ENCODE measurements at regions not wholly inside any gene's neighbourhood (a gene's known extent, or its start where the extent isn't known, plus 50 kb on each side); places are given as distances from the start of the nearest gene placed in this dataset.

DNA sequence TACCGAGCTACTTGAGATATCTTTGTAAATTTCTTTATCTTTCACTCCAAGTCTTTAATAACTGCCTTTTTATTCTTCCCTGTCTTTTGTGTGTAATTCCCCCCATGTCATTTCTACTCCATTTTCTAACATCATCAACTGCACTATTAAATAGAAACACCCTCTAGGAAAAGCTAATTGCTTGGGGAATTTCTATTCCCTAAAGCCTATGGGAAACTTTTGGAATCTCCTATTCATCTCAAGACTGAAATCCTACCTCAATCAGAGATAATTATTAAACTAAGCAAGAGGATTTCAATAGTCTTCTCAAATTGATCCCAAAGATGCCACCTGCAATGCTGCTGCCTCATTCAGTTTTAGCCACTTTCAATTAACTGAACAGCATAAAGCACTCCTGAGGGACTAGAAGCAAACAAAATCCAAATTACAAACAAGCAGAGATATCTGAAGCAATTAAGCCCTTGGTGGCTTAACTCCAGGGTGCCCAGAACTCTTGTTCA is 598.7 kb downstream of the IGSF11 start:
- no peaks in the 10 kb centered on the region for H3K36me3 Mint-ChIP-seq
- H3K27me3 Mint-ChIP-seq: no peaks in the 10 kb centered on the region
- no peak overlapping the region for H3K27ac Mint-ChIP-seq
- H3K4me3 Mint-ChIP-seq: no peak overlapping the region
- no peaks in the 10 kb centered on the region for H3K4me1 Mint-ChIP-seq
- H3K9me3 Mint-ChIP-seq: no peaks in the 10 kb centered on the region

DNA sequence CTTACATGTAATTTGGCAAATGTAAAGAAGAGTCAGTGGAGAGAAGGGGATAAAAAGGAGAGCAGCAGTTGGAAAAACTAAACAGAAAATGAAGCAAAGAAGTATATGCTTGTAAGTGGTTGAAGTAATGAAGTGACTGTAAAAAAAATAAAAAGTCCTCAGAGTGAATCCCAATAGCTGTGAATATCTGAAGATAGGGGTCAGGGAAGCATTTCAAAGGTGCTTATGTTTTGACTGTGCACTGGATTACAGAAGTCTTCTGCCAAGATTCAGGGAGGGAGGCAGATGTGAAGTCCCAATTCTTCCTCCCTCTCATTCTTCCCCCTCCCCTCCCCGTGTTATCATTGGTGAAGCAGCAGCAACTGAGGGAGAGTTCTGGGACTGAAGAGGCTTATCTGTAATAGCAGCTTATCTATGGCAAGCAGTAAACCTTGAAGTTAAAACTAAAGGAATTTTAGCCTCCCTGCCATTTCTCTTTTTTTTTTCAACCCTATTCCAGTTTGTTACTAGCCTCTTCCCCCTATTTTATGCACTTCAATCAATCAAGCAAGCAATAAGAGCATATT is 597.9 kb downstream of the IGSF11 start:
- Mint-ChIP-seq H3K9me3 (no peaks in the 10 kb centered on the region), H3K4me3 (no peak overlapping the region), H3K4me1 (no peaks in the 10 kb centered on the region), H3K36me3 (no peaks in the 10 kb centered on the region), H3K27me3 (no peaks in the 10 kb centered on the region), H3K27ac (peak overlapping the region in 1 of 3 donors; percentile 6)

DNA sequence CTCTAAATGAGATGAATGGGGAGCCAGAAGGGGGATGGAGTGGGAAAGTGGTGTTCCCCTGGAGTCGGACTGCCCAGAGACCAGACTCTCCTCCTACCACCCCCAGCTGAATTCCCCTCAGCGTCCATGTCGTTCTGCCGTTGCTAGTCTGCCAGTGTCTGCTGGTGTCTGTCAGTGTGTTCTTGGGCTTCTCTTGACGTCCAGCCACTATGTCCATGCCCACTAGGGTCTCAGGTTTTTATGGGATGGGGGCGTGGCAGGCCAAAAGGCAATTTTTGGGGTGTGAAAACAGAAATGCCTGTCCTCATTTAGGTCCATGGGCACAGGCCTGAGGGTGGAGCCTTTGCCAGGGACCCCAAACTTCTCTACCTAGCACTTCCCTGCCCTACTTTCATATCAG is 589.6 kb downstream of the IGSF11 start:
- no peaks in the 10 kb centered on the region for H3K4me1 Mint-ChIP-seq
- H3K27me3 Mint-ChIP-seq: no peaks in the 10 kb centered on the region
- H3K4me3 Mint-ChIP-seq: no peak overlapping the region
- H3K9me3 Mint-ChIP-seq: peaks cover 4 to 6% (median 4%) of the 10 kb centered on the region in 3 donors
- H3K36me3 Mint-ChIP-seq: no peaks in the 10 kb centered on the region
- no peak overlapping the region for H3K27ac Mint-ChIP-seq

DNA sequence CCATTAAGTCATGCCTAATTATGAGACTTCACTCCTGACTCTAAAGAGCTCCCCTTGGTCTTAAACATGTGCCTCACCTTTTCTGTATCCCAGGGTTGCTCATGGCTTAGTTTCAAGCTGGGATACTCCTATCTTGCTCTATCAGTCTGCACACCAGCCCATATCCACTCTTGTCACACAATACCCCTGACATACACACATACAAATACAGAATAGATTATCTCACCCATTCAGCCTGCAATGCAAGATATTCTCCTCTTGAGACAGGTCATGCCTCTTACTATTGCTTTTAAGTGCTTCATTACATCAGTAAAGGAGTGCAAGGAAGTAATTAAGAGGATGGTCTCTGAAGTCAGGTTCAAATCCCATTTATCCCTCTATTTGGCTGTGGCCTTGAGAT is 587.3 kb downstream of the IGSF11 start:
- Mint-ChIP-seq H3K27me3 (no peaks in the 10 kb centered on the region), H3K36me3 (no peaks in the 10 kb centered on the region), H3K4me3 (no peak overlapping the region), H3K27ac (no peak overlapping the region), H3K9me3 (peaks cover 2 to 15% (median 4%) of the 10 kb centered on the region in 3 donors), H3K4me1 (no peaks in the 10 kb centered on the region)

DNA sequence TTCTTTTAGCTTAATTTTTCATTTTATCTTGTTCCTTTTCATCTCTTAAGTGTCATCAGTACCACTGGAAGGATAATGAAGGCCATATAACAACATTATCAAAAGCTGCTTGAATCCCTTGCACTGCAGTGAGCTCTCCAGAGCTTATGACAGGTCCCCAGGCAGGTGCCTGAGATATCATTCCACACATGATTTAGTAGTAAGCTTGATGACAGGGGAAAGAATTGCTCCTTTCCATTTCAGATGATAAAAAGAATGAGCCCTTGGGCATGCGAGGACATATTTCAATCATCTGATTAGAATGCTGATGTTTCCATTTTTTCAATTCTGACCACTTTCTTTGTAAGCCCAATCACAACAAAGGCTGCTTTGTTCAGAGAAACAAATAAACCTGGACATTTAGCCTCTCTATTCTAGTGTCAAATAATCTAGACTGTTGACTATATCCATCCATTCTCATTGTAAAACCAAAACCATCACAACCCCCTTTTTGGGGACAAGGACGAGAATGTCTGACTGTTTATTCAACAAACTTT is 567.8 kb downstream of the IGSF11 start:
- no peak overlapping the region for H3K27ac Mint-ChIP-seq
- peaks cover 0 to 2% (median 0%) of the 10 kb centered on the region in 3 donors for H3K4me1 Mint-ChIP-seq
- H3K9me3 Mint-ChIP-seq: peaks cover 0 to 6% (median 3%) of the 10 kb centered on the region in 3 donors
- H3K36me3 Mint-ChIP-seq: no peaks in the 10 kb centered on the region
- no peak overlapping the region for H3K4me3 Mint-ChIP-seq
- H3K27me3 Mint-ChIP-seq: no peaks in the 10 kb centered on the region

DNA sequence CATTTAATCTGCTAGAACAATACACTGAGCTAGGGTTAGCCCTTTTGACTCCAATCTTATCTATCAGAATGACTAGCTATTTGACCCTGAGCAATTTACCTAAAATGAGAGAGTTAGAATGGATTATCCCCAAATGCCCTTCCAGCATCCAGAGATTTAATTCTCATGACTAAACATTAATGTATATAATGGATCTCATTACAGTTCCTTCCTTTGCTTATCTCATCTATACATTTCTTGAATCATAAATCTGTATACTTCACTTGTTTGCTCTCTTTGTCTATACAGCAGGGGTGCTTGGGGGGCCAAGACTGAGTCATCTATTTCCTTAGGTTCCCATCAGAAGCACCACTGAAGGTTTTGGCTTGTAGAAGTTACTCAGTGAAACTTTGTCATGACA is 565.8 kb downstream of the IGSF11 start:
- H3K27me3 Mint-ChIP-seq: no peaks in the 10 kb centered on the region
- H3K9me3 Mint-ChIP-seq: peaks cover 0 to 14% (median 3%) of the 10 kb centered on the region in 3 donors
- H3K4me3 Mint-ChIP-seq: no peak overlapping the region
- no peak overlapping the region for H3K27ac Mint-ChIP-seq
- H3K4me1 Mint-ChIP-seq: peaks cover 0 to 2% (median 0%) of the 10 kb centered on the region in 3 donors
- no peaks in the 10 kb centered on the region for H3K36me3 Mint-ChIP-seq

DNA sequence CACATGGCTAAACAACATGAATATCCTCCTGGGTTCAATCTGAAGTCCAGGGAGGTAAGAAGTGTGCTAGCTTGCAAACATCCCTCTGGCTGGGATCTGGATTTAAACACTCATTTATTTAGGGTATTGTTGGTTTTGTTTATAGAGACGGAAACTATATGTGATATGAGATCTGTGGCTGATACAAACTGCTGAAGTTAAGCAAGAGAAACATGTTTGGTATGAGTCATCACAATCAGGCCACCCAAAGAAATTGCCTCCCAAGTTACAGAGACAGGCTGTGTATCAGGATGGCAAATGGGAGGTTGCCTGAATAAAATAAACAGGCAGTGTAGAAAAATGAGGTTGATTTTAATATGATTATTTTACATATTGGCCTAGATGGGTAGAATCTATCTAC is 562.1 kb downstream of the IGSF11 start:
- Mint-ChIP-seq H3K36me3 (no peaks in the 10 kb centered on the region), H3K4me1 (no peaks in the 10 kb centered on the region), H3K27me3 (no peaks in the 10 kb centered on the region), H3K27ac (no peak overlapping the region), H3K4me3 (no peak overlapping the region), H3K9me3 (peaks cover 0 to 10% (median 4%) of the 10 kb centered on the region in 3 donors)

DNA sequence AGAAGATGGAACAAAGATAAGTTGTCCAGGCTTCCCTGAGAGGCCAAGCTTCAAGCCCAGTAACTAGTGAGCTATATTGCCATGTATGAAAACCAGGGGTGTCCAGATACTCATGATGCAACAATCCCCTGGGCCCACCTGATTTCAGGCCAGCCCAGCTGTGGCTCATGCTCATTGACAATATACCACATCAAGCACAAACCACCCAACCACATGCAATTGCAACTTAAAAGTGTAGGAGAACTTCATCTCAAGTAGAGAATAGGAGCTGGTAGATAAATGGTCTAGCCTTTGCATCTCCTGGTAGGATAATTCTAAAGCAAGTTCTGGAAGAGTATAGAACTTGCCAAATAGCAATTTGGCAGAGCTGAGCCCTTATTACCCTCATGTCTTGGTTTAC is 561.3 kb downstream of the IGSF11 start:
- Mint-ChIP-seq H3K4me1 (no peaks in the 10 kb centered on the region), H3K27me3 (no peaks in the 10 kb centered on the region), H3K27ac (no peak overlapping the region), H3K9me3 (peaks cover 0 to 10% (median 4%) of the 10 kb centered on the region in 3 donors), H3K4me3 (no peak overlapping the region), H3K36me3 (no peaks in the 10 kb centered on the region)

DNA sequence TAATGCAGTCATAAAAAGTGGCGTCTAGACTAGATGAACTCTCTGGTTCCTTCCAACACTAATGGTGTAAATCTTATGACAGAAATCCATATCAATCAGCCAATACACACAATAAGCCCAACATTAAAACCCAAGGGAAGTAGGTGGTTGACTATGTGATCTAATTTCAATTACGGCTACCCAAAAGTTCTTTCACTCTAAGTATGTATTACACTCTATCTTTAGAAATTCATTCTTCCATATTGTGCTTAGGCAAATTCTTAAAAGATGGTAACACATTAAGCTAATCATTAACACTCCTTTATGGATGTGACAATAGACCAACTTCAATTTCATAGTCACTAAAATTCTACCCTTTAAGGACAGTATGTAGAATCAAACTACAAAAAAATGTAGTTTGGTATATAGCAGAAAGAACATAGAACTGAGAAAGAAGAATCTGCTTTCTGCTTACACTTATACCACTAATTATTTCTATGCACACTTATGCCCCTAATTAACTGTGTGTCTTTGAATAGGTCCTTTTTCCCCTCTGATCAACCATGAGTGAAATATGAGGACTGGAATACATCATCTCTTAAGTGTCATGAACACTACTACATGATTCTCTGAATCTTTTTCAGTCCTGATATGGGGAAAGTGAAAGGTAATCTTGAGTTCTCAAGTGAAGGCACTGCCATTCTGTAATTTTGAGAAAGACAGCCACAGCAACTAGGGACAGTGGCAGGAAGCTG is 557.6 kb downstream of the IGSF11 start:
- H3K4me3 Mint-ChIP-seq: no peak overlapping the region
- no peaks in the 10 kb centered on the region for H3K27me3 Mint-ChIP-seq
- no peaks in the 10 kb centered on the region for H3K4me1 Mint-ChIP-seq
- H3K9me3 Mint-ChIP-seq: peaks cover 0 to 10% (median 1%) of the 10 kb centered on the region in 3 donors
- no peaks in the 10 kb centered on the region for H3K36me3 Mint-ChIP-seq
- H3K27ac Mint-ChIP-seq: no peak overlapping the region

DNA sequence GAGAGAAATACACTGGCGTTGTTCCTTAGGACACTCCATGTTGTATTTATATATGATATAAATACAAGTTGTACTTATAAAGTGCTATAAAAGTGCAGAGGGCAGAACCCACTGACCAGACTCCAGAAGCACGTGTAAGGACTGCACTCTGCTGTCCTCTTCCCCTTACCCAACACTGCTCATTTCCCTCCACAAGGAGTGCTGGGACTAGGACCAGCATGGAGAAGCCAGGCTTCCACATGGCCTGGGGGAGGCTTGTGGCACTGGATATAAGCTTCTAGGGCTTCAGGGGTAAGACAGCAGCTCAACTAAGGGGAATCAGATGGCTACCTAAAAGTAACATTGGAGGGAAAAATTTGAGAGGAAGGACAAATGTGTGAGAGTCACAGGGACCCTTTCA is 556.9 kb downstream of the IGSF11 start:
- H3K4me3 Mint-ChIP-seq: no peak overlapping the region
- H3K27me3 Mint-ChIP-seq: no peaks in the 10 kb centered on the region
- H3K9me3 Mint-ChIP-seq: peaks cover 0 to 7% (median 1%) of the 10 kb centered on the region in 3 donors
- no peak overlapping the region for H3K27ac Mint-ChIP-seq
- H3K36me3 Mint-ChIP-seq: no peaks in the 10 kb centered on the region
- no peaks in the 10 kb centered on the region for H3K4me1 Mint-ChIP-seq

DNA sequence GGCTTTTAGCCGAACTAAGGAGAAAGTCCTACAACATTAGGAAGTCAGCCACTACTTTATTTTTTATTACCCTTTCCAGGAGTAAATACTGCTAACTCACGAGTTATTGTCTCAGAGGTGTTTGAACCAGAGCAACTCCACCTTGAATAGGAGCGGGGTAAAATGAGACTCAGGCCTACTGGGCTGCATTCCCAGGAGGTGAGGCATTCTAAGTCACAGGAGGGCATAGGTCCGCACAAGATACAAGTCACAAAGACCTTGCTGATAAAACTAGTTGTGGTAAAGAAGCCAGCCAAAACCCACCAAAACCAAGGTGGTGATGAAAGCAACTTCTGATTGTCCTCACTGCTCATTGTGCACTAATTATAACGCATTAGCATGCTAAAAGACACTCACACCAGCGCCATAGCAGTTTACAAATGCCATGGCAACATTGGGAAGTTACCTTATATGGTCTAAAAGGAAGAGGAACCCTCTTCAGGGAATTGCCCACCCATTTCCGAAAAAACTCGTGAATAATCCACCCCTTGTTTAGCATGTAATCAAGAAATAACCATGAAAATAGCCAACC is 555.9 kb downstream of the IGSF11 start:
- H3K9me3 Mint-ChIP-seq: peaks cover 0 to 2% (median 1%) of the 10 kb centered on the region in 3 donors
- no peak overlapping the region for H3K4me3 Mint-ChIP-seq
- no peaks in the 10 kb centered on the region for H3K36me3 Mint-ChIP-seq
- H3K27ac Mint-ChIP-seq: no peak overlapping the region
- H3K4me1 Mint-ChIP-seq: no peaks in the 10 kb centered on the region
- no peaks in the 10 kb centered on the region for H3K27me3 Mint-ChIP-seq

DNA sequence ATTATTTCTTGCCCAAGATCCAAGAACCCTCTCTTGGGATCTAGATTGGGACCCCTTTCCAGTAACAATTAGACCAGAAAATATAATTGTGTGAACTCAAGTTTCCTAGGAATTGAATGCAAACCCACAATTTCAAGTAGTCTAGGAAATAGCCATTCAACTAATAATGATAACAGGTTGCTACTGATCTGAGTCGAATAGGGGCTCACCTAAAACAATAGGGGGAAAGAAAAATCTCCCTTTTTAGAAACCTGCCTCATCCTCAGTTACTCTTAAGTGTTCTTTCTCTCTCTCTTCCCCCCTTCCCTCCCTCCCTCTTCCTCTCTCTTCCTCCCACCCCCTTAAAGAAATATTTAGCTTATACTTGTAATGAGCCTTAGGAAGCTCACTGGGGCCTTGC is 555.3 kb downstream of the IGSF11 start:
- no peaks in the 10 kb centered on the region for H3K36me3 Mint-ChIP-seq
- no peaks in the 10 kb centered on the region for H3K4me1 Mint-ChIP-seq
- H3K9me3 Mint-ChIP-seq: peaks cover 0 to 1% (median 0%) of the 10 kb centered on the region in 3 donors
- H3K4me3 Mint-ChIP-seq: no peak overlapping the region
- H3K27ac Mint-ChIP-seq: no peak overlapping the region
- H3K27me3 Mint-ChIP-seq: no peaks in the 10 kb centered on the region

DNA sequence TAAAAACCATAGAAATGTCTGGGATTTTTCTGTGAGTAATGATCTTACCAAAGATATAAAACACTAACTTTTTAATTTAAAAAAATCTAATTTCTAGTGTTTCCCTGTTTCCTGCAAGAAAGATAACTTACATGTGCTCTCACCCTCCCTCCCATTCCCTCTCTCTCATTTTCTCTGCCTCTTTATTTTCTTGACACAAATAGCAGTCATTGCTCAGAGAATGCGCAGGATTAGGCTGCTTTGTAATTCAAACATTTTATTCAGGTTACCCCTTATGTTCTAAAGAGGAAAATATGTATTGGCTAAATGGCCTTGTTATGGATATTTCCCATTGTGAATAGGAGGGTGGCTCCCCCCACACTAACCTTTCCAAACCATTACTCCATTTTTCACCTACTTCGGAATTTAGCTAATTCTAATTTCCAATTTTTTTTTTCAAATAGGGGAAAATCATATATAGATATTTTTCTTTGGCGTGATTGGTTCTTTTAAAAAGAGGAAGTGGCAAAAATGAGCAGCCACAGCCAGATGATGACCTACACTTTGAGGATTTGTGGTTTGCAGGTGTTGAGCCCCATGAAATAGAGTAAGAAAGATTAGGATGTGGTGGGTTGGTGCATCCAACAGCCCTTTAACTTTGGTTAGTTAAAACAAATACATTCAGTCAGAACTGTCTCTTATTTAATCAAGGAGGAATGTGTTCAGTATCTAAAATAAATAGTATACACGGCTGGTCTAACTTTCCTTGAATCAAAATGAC is 554.4 kb downstream of the IGSF11 start:
- H3K27me3 Mint-ChIP-seq: no peaks in the 10 kb centered on the region
- H3K4me3 Mint-ChIP-seq: no peak overlapping the region
- H3K36me3 Mint-ChIP-seq: no peaks in the 10 kb centered on the region
- H3K4me1 Mint-ChIP-seq: no peaks in the 10 kb centered on the region
- no peak overlapping the region for H3K27ac Mint-ChIP-seq
- peaks cover 0 to 1% (median 0%) of the 10 kb centered on the region in 3 donors for H3K9me3 Mint-ChIP-seq

DNA sequence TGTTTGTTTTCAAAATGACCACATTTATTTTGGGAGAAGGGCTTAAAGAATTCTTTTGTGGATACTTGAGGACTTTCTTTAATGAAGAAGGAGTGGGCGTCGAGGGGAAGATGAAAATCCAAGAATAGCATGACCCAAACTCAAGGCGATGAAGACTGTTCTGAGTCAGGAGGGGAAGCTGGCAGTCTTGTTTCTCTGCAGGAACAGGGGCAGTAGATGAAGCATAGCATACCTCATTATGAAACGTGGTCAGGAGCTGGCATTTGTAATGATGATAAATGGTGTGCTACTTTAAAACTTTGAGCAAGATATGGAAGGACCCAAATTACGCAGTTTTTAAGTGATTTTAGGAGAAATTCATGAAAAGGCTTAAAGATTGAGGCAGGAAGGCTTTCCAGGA is 549.0 kb downstream of the IGSF11 start:
- no peaks in the 10 kb centered on the region for H3K4me1 Mint-ChIP-seq
- H3K27ac Mint-ChIP-seq: no peak overlapping the region
- H3K9me3 Mint-ChIP-seq: no peaks in the 10 kb centered on the region
- H3K4me3 Mint-ChIP-seq: no peak overlapping the region
- no peaks in the 10 kb centered on the region for H3K36me3 Mint-ChIP-seq
- H3K27me3 Mint-ChIP-seq: no peaks in the 10 kb centered on the region

DNA sequence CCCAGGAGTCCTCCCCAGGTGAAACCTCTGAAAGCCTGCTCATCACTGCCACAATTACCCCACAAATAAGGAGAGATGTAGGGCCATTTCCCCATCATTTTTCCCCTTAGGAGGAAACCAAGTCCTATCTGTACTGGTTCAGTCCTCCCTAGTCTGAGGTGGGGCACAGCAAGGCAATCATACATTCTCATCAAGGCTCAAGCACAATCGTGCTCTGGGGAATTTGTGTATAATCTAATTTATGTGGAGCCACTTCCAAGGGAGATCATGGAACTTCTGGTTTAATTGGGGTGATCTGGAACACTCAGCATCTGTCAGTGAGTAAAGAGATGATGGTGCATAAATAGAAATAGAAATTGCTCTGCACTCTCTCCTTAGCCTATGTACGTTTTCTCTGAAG is 546.9 kb downstream of the IGSF11 start:
- Mint-ChIP-seq H3K27ac (no peak overlapping the region), H3K9me3 (peaks cover 0 to 2% (median 0%) of the 10 kb centered on the region in 3 donors), H3K4me1 (no peaks in the 10 kb centered on the region), H3K27me3 (no peaks in the 10 kb centered on the region), H3K36me3 (no peaks in the 10 kb centered on the region), H3K4me3 (no peak overlapping the region)

All from IgD-negative memory B cell (primary cell).